ENCODE measurements at regions not wholly inside any gene's neighbourhood (a gene's known extent, or its start where the extent isn't known, plus 50 kb on each side); places are given as distances from the start of the nearest gene placed in this dataset.

GRCh38 chr16:10242097-10242496, 59.9 kb upstream of the GRIN2A start:
- Histone ChIP-seq H2AFZ (ENCODE audit: low read length) (no peak overlapping the region), H3K4me1 (ENCODE audit: insufficient read depth, low read length, poor library complexity, severe bottlenecking) (no peaks in the 10 kb centered on the region), H4K20me1 (ENCODE audit: insufficient read depth, low read length) (no peaks in the 10 kb centered on the region), H3K9me3 (ENCODE audit: low read length) (no peaks in the 10 kb centered on the region), H3K9me2 (ENCODE audit: insufficient read depth, low read length) (no peaks in the 10 kb centered on the region), H3K36me3 (ENCODE audit: insufficient read depth, low read length) (no peaks in the 10 kb centered on the region), H3K27ac (ENCODE audit: low read depth, low read length, poor library complexity, severe bottlenecking) (no peak overlapping the region), H3K4me2 (ENCODE audit: low read length) (no peak overlapping the region), H3K79me2 (ENCODE audit: insufficient read depth, low read depth, low read length) (no peaks in the 10 kb centered on the region), H3K4me3 (ENCODE audit: low read depth, low read length, poor library complexity, severe bottlenecking) (no peak overlapping the region)
- BruUV-seq (replicated peaks): no TSS peak
- no peak for DNase-seq (ENCODE audit: low spot score)
- intact Hi-C loops (cut with micrococcal nuclease; ENCODE audit: unreplicated experiment): no loop called here
- ChIA-PET CTCF (ENCODE audit: unreplicated experiment) (no interaction called here), POLR2A (no interaction called here)
- TF ChIP-seq CTCF (conservative IDR thresholded peaks at IDR 0.05; ENCODE audit: low read length) (no peak), EZH2phosphoT487 (IDR thresholded peaks at IDR 0.05; ENCODE audit: borderline replicate concordance, low read depth, low read length) (no peak)

- CTCF ChIA-PET (ENCODE audit: unreplicated experiment): no interaction called here
- H3K4me2 ChIP-seq (ENCODE audit: low read length): no peak overlapping the region
These were observed 60.7 kb upstream of the GRIN2A start for GRCh38 chr16:10242916-10243315.

GRCh38 chr16:10245002-10245401, 62.8 kb upstream of the GRIN2A start:
- BruUV-seq (replicated peaks): no TSS peak
- TF ChIP-seq EZH2phosphoT487 (IDR thresholded peaks at IDR 0.05; ENCODE audit: borderline replicate concordance, low read depth, low read length): no peak
- TF ChIP-seq CTCF (conservative IDR thresholded peaks at IDR 0.05; ENCODE audit: low read length): no peak
- CTCF ChIA-PET (ENCODE audit: unreplicated experiment): no interaction called here

More at GRCh38 chr16:10242916-10243315, 60.7 kb upstream of the GRIN2A start:
- Histone ChIP-seq H3K9me2 (ENCODE audit: insufficient read depth, low read length) (no peaks in the 10 kb centered on the region), H3K27ac (ENCODE audit: low read depth, low read length, poor library complexity, severe bottlenecking) (no peak overlapping the region), H2AFZ (ENCODE audit: low read length) (no peak overlapping the region), H3K9me3 (ENCODE audit: low read length) (no peaks in the 10 kb centered on the region), H3K79me2 (ENCODE audit: insufficient read depth, low read depth, low read length) (no peaks in the 10 kb centered on the region), H3K4me1 (ENCODE audit: insufficient read depth, low read length, poor library complexity, severe bottlenecking) (no peaks in the 10 kb centered on the region), H4K20me1 (ENCODE audit: insufficient read depth, low read length) (no peaks in the 10 kb centered on the region), H3K36me3 (ENCODE audit: insufficient read depth, low read length) (no peaks in the 10 kb centered on the region), H3K4me3 (ENCODE audit: low read depth, low read length, poor library complexity, severe bottlenecking) (no peak overlapping the region)
- DNase-seq (ENCODE audit: low spot score): no peak
- TF ChIP-seq EZH2phosphoT487 (IDR thresholded peaks at IDR 0.05; ENCODE audit: borderline replicate concordance, low read depth, low read length) (no peak), CTCF (conservative IDR thresholded peaks at IDR 0.05; ENCODE audit: low read length) (no peak)
- BruUV-seq (replicated peaks): no TSS peak
- intact Hi-C loops (cut with micrococcal nuclease; ENCODE audit: unreplicated experiment): no loop called here
- POLR2A ChIA-PET: no interaction called here

More at GRCh38 chr16:10245002-10245401, 62.8 kb upstream of the GRIN2A start:
- Histone ChIP-seq H3K4me1 (ENCODE audit: insufficient read depth, low read length, poor library complexity, severe bottlenecking) (no peaks in the 10 kb centered on the region), H3K36me3 (ENCODE audit: insufficient read depth, low read length) (no peaks in the 10 kb centered on the region), H3K9me3 (ENCODE audit: low read length) (no peaks in the 10 kb centered on the region), H4K20me1 (ENCODE audit: insufficient read depth, low read length) (no peaks in the 10 kb centered on the region), H3K4me2 (ENCODE audit: low read length) (no peak overlapping the region), H3K79me2 (ENCODE audit: insufficient read depth, low read depth, low read length) (no peaks in the 10 kb centered on the region), H3K9me2 (ENCODE audit: insufficient read depth, low read length) (no peaks in the 10 kb centered on the region), H3K27ac (ENCODE audit: low read depth, low read length, poor library complexity, severe bottlenecking) (no peak overlapping the region), H2AFZ (ENCODE audit: low read length) (no peak overlapping the region), H3K4me3 (ENCODE audit: low read depth, low read length, poor library complexity, severe bottlenecking) (no peak overlapping the region)
- DNase-seq (ENCODE audit: low spot score): no peak
- POLR2A ChIA-PET: no interaction called here
- intact Hi-C loops (cut with micrococcal nuclease; ENCODE audit: unreplicated experiment): no loop called here

Measured in OCI-LY7 (cell line).